ENCODE measurements at regions not wholly inside any gene's neighbourhood (a gene's known extent, or its start where the extent isn't known, plus 50 kb on each side); places are given as distances from the start of the nearest gene placed in this dataset.
A peak's percentile ranks its signal among the peaks of the same experiment; 100 is the strongest.
"Not testable (repeated sequence)": the region's sequence is repeated elsewhere in the genome, so short reads cannot be mapped to it uniquely, and the experiment has no call there.

DNA sequence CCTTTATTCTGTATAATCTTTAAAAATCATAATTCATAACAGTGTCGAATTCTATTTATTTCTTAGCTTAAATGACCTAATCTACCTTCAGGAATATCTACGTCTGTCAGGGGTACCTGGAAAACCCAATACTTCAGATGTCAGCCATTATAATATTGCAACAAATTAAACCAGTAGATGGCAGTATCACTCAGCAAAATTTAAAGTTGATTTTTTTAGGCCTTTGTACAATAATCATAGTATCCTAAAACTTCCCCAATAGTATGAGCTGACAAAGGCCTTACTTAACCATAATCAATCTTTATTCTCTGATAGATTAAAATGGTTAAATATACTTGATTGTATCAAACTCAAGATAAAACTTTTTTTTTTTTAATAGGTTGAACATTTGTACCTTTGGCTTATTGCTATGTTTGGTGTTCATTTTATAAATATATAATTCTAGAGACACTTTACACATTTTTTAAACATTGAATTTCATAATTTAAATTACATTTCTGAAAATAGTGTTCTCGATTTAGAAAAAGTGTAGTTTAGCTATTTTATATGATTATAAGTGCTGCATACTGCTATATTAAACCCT lies 830.2 kb upstream of the SPRY2 start:
- no peak for DNase-seq (ENCODE audit: low spot score)

DNA sequence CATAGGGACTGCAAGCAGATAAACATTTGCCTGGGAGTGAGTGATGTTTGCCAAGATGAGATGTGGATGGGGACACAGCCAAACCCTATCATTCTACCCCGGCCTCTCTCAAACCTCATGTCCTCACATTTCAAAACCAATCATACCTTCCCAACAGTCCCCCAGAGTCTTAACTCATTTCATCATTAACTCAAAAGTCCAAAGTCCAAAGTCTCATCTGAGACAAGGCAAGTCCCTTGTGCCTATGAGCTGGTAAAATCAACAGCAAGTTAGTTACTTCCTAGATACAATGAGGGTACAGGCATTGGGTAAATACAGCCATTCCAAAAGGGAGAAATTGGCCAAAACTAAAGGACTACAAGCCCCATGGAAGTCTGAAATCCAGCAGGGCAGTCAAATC lies 822.9 kb upstream of the SPRY2 start:
- peak; percentile 21 for DNase-seq (ENCODE audit: low spot score)

DNA sequence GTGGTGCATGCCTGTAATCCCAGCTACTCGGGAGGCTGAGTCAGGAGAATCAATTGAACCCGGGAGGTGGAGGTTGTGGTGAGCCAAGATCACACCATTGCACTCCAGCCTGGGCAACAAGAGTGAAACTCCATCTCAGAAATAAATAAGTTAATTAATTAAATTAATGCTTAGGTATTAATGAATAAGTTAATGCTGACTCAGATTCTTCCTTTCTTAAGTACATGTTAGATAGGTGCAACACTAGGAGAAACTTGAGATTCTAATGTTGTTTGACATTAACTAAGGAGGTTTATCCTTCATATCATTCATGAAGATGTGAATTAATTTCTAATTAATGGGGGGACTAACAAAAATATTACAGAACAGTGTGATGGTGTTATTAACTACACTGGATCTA lies 812.6 kb upstream of the SPRY2 start:
- no peak for DNase-seq (ENCODE audit: low spot score)

DNA sequence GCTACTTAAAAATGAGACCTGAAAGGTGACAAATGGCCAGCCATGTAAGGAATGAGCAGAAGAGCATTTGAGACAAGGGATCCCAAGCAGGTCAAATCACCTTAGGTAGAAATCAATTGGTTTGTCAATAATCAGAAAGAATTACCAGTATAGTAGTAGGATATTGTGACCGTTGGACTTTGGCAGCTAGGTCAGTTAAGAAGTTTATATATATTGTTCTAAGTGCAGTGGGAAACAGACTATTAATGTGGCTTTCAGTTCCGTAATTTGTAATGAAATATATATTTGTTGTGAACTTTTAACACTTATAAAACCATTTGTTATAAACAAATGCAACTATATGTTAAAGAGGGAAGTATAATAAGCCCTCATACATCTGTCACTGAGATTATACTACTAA lies 807.9 kb upstream of the SPRY2 start:
- DNase-seq (ENCODE audit: low spot score): peak; percentile 16

DNA sequence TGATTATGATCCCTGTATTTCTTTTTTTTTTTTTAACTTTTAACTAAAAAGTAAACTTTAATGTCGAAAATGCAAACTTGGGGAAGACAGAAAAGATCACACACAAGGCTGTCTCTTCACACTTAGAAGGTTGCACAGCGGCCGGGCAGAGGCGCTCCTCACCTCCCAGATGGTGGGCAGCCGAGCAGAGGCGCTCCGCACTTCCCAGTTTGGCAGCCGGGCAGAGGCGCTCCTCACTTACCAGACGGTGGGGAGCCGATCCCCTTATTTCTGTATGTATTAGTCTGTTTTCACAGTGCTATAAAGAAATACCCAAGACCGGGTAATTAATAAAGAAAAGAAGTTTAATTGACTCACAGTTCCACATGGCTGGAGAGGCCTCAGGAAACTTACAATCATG lies 805.6 kb upstream of the SPRY2 start:
- not testable (repeated sequence) for DNase-seq (ENCODE audit: low spot score)

DNA sequence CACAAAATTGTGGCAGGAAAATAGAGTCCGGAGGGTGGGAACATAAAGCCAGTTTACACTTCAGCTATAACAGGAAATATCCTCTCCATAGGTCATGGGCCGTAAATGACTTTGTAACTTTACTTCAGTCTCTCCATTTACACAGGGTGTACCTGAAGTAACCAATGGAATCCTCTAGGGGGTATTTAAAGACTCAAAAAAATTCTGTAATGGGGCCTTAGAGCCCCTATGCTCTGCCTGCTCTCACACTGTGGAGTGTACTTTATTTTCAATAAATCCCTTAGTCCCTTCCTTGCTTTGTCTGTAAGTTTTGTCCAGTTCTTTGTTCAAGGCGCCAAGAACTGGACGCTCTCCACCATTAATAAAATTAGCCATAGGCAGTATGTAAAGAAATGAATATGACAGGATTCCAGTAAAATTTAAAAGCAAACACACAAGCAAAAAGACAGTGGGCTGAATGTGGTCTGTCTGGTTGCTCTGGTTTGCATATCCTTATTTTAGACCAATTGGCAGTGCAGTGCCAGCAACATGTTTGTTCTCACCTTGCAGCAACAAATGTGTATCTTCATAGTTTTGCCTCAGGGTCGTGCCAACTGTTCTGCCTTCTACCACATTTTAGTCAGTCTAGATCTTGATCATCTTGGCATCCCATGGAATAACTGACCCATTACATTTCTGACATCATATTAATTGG lies 801.5 kb upstream of the SPRY2 start:
- no peak for DNase-seq (ENCODE audit: low spot score)

DNA sequence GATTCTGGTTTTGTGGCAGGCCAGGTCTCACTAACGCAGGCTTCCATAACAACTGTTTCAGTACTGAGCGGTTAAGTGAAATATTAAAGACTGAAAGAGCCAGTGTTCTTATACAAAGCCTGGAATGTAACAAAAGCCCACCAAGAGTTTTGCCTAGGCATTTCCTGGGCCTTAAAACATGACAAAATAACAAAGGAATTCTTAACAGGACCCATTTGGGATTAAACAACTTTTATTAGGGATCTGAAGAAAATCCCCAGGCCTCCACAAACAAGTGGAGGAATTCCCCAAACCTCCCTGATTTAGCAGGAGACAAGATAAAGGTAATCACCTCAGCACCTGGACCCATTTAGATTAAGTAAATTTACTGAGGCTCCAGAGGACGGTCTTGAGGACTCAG lies 799.7 kb upstream of the SPRY2 start:
- no peak for DNase-seq (ENCODE audit: low spot score)

GRCh38 chr13:81139987-81140386 lies 799.1 kb upstream of the SPRY2 start:
- no peak for DNase-seq (ENCODE audit: low spot score)

- no peak for DNase-seq (ENCODE audit: low spot score)
Observed at GRCh38 chr13:81138353-81138980, 797.5 kb upstream of the SPRY2 start.

DNA sequence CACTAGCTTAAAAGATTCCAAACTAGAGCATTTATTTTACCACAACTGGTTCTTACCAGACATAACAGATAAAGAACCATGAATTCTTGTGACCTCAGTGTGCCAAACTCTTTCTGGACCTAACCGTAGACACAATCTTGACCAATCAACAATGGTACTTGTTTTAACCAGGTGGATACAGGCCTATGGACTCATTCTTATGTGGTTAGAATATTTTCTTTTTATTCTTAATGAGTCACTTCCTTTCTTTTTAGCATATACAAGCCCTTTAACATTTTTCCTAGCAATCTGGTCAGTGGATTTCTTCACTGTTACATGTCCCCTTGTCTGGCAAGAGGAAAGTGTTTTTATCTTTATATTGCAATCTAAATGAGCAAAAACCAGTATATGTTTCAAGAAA lies 792.1 kb upstream of the SPRY2 start:
- DNase-seq (ENCODE audit: low spot score): no peak

DNA sequence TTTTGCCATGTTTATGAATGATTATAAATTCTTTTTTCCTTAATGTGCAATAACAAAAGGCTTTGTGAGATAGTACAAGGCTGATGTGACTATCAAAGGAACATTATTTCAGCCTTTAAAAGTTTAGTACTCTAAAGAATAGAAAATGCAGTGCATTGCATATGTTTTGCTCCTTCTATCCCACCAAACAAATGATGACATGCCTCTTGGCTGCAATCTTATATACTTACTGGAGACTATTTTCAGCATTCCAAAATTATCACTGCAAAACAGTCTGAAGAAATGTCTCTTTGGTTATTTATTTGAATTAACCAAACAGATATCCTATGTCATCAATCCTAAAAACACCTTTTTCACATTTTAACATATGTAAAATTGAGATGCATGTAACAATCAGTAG lies 776.5 kb upstream of the SPRY2 start:
- DNase-seq (ENCODE audit: low spot score): no peak

DNA sequence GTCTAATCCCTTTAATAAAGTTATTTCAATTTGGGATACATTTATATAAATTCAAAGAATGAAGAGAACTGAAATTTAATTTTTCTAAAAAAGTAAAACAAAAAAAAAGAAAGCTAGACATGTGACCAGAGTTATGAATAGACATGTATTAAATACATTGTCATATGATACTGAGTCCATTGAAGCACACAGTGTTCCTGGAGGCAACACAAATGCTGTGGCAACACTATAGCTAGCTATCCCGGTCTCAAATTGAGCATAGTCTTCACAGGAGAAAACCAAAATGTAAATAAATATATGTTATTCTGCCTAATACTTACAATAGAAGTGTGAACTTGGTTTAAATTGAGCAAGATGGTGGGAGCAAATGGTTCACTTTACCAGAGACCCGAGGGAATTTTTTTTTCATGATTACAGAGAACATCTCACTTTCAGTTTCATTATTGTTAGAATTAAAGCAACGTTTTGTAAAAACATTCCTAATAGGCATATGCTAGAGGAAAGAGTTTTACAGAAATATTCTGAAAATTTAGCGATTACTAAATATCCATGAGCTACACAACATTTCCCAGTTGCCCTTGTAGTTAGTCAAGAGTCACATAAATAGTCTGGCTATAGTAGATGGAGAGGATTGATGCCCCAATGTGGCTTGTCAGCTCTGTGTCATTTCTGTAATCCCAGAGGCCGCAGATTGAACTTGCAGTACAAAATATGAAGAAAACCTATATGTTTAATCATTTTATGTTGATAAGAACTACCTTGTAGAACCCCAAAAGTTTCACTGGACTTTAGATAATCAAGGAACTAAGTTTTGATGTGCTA lies 775.7 kb upstream of the SPRY2 start:
- DNase-seq (ENCODE audit: low spot score): no peak

- no peak for DNase-seq (ENCODE audit: low spot score)
Observed at GRCh38 chr13:81109026-81109425, 768.1 kb upstream of the SPRY2 start.

- DNase-seq (ENCODE audit: low spot score): no peak
Observed at GRCh38 chr13:81106348-81106747, 765.4 kb upstream of the SPRY2 start.

GRCh38 chr13:81104035-81104715 lies 763.2 kb upstream of the SPRY2 start:
- DNase-seq (ENCODE audit: low spot score): no peak

DNA sequence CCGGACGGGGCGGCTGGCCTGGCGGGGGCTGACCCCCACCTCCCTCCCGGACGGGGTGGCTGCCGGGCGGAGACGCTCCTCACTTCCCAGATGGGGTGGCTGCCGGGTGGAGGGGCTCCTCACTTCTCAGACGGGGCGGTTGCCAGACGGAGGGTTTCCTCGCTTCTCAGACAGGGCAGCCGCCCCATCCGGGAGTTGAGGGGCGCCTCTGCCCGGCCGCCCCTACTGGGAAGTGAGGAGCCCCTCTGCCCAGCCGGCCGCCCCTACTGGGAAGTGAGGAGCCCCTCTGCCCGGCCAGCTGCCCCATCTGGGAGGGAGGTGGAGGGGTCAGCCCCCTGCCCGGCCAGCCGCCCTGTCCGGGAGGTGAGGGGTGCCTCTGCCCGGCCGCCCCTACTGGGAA lies 761.1 kb upstream of the SPRY2 start:
- not testable (repeated sequence) for DNase-seq (ENCODE audit: low spot score)

GRCh38 chr13:81089371-81090157 lies 748.6 kb upstream of the SPRY2 start:
- DNase-seq (ENCODE audit: low spot score): no peak

- DNase-seq (ENCODE audit: low spot score): no peak
Observed at GRCh38 chr13:81080911-81081454, 740.1 kb upstream of the SPRY2 start.

DNA sequence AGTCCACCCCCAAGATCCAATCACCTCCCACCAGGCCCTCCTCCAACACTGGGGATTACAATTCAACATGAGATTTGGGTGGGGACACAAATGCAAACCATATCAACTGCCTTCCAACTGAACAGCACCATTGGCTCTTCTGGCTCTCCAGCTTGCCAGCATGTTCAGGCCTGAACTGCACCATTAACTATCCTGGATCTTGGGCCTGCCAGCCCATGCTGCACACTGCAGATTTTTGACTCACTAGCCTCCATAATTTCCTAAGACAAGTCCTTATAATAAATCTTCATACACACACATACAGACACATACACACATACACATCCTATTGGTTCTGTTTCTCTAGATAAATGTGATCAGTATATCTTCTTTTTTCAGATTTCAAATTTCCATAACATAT lies 737.1 kb upstream of the SPRY2 start:
- DNase-seq (ENCODE audit: low spot score): no peak

GRCh38 chr13:81069822-81070221 lies 728.9 kb upstream of the SPRY2 start:
- DNase-seq (ENCODE audit: low spot score): not testable (repeated sequence)

DNA sequence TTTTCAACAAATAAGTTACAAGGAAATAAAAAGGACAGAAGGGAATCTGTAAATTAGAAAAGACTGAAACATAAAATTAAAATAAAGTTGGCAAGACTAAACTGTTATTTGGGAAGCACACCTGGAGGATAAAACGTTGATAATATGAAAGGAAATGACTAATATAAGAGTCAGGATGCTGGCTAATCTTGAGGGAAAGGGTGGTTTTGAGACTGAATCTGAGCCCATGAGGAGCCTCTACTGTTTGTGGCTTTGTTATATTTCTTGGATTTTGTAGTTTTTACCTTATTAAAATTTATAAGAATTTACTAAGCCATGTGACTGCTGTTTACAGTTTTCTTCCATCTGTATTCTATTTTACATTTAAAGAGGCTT lies 718.0 kb upstream of the SPRY2 start:
- DNase-seq (ENCODE audit: low spot score): no peak

Measured in mucosa of gallbladder (tissue), 1 donor.